ENCODE measurements at regions not wholly inside any gene's neighbourhood (a gene's known extent, or its start where the extent isn't known, plus 50 kb on each side); places are given as distances from the start of the nearest gene placed in this dataset.

DNA sequence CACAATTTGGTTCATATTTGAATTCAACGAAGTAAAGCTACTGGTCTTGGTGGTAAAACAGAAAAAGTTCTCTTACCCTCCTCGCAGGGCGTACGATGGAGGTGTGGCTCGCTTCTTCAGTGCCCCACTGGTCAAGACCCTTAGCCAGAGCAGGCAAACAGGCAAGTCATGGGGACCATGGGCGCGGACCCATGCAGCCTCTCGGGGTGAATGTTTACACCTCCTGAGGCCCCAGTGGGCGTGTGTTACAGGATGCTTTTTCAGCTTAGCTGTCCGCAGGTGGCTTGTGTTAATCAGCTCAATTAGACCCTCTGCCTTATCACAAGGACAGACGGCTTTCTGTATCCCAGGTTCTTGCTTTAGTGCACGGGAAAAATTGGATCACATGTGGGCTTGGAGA lies 991.8 kb downstream of the GBE1 start:
- TF ChIP-seq EZH2phosphoT487 (IDR thresholded peaks at IDR 0.05; ENCODE audit: insufficient read depth, low read depth) (no peak), EZH2 (IDR thresholded peaks at IDR 0.05; ENCODE audit: insufficient read depth, poor library complexity, severe bottlenecking) (no peak)
